ENCODE measurements at regions not wholly inside any gene's neighbourhood (a gene's known extent, or its start where the extent isn't known, plus 50 kb on each side); places are given as distances from the start of the nearest gene placed in this dataset.
"Not testable (repeated sequence)": the region's sequence is repeated elsewhere in the genome, so short reads cannot be mapped to it uniquely, and the experiment has no call there.

DNA sequence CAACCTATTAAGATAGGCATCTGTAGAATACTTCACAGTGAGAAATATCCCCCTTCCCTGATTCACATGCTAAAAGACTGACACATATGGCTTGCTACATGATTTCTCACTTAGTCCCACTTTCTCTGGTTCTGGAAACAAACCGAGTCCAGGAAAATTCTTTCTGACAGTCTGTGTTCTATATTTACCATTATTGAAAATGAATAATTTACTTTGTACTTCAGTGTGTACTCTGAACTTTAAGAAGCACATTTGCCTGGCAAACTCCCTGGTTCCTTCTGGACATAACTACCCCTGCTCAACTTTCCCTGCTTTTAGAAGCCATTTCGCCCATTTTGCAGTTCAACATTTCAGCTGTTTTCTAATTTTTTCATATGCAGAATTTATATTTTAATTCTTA, 53.6 kb downstream of the APCS start:
- TF ChIP-seq, protein P1, sequence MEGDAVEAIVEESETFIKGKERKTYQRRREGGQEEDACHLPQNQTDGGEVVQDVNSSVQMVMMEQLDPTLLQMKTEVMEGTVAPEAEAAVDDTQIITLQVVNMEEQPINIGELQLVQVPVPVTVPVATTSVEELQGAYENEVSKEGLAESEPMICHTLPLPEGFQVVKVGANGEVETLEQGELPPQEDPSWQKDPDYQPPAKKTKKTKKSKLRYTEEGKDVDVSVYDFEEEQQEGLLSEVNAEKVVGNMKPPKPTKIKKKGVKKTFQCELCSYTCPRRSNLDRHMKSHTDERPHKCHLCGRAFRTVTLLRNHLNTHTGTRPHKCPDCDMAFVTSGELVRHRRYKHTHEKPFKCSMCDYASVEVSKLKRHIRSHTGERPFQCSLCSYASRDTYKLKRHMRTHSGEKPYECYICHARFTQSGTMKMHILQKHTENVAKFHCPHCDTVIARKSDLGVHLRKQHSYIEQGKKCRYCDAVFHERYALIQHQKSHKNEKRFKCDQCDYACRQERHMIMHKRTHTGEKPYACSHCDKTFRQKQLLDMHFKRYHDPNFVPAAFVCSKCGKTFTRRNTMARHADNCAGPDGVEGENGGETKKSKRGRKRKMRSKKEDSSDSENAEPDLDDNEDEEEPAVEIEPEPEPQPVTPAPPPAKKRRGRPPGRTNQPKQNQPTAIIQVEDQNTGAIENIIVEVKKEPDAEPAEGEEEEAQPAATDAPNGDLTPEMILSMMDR (IDR thresholded peaks at IDR 0.05; ENCODE audit: low read depth, low read length), result no peak
- no peak for DNase-seq (ENCODE audit: low read depth, low spot score)
- H3K4me3 ChIP-seq (ENCODE audit: low read depth, low read length), result no peak overlapping the region
- in situ Hi-C loops (cut with HindIII; ENCODE audit: low sequenced_read_pairs), result no loop called here

DNA sequence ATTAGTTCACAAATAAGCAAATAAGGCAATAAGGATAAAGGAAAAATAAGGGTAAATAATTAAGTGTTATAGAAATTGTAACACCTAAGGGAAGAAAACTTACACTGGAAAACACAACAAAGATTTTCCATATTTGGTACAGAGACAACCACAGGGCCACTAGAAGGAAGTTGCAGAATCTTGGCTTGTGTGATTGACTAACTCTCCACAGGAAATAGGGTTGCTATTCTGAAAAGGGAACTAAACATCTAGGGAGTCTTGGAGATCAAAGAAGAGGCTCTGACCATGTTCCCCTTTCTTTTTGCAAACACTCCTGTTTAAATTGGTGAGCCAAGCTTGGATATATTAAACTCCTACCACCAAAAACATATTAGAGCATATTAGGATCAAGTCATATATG, 59.1 kb downstream of the APCS start:
- H3K4me3 ChIP-seq (ENCODE audit: low read depth, low read length), result no peak overlapping the region
- in situ Hi-C loops (cut with HindIII; ENCODE audit: low sequenced_read_pairs), result no loop called here
- TF ChIP-seq, protein P1 (IDR thresholded peaks at IDR 0.05; ENCODE audit: low read depth, low read length), result no peak
- no peak for DNase-seq (ENCODE audit: low read depth, low spot score)

DNA sequence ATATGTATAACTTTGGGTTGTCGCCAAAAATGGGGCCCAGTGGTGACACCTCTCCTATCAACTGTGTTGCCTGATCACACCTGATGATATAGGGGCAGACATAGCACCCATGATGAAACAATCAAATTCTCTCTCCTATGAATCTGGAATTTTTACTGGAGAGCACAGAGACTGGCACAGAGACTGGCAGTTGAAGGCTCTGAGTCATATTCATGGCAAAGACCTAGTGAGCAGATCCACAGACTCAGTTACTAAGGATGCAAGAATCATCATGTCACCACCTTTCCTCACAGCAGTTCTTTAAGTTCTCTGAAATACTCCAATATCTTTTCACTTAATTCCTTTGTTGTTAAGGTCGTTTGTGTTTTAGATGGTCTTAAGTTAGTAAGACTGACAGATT, 60.0 kb downstream of the APCS start:
- in situ Hi-C loops (cut with HindIII; ENCODE audit: low sequenced_read_pairs), result no loop called here
- H3K4me3 ChIP-seq (ENCODE audit: low read depth, low read length), result no peak overlapping the region
- TF ChIP-seq, protein P1 (IDR thresholded peaks at IDR 0.05; ENCODE audit: low read depth, low read length), result no peak
- DNase-seq (ENCODE audit: low read depth, low spot score), result no peak

DNA sequence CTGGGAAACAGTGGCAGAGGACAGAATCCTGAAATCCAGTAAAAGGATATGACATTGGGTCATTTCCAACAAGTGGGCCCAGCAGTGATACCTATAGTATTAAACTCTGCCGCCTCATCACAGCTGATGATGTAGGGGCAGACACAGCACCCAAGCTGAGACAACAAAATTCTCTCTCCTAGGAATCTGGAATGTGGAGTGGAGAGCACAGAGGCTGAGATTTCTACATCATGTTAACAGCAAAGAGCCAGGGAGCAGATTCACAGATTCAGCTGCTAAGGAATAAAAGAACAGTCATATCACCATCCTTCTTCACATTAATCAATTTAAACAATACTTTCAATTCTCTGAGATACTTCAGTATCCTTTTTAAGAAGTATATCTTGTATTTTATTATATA, 61.9 kb downstream of the CRP start:
- no peak overlapping the region for H3K4me3 ChIP-seq (ENCODE audit: low read depth, low read length)
- TF ChIP-seq, protein P1 (IDR thresholded peaks at IDR 0.05; ENCODE audit: low read depth, low read length), result no peak
- DNase-seq (ENCODE audit: low read depth, low spot score), result peak; percentile 3
- in situ Hi-C loops (cut with HindIII; ENCODE audit: low sequenced_read_pairs), result no loop called here

DNA sequence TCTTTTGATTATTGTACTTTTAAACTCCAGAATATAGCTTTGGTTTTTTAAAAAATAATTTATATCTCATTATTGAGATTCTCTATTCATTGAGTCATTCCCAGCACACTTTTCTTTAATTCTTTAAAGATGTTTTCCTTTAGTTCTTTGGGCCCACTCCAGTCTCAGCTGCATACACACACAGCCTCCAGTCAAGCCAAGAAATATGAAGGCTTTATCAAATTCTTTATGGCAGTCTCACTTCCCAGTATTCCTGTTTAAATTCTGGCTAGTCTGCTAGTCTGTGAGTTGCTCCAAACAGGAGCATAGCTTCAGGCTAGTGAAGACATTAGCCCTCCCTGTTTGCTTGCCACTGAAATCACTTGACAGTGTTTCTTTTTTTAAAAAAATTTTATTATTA, 61.2 kb downstream of the CRP start:
- peak; percentile 47 for DNase-seq (ENCODE audit: low read depth, low spot score)
- in situ Hi-C loops (cut with HindIII; ENCODE audit: low sequenced_read_pairs), result no loop called here
- TF ChIP-seq, protein P1 (IDR thresholded peaks at IDR 0.05; ENCODE audit: low read depth, low read length), result no peak
- no peak overlapping the region for H3K4me3 ChIP-seq (ENCODE audit: low read depth, low read length)

DNA sequence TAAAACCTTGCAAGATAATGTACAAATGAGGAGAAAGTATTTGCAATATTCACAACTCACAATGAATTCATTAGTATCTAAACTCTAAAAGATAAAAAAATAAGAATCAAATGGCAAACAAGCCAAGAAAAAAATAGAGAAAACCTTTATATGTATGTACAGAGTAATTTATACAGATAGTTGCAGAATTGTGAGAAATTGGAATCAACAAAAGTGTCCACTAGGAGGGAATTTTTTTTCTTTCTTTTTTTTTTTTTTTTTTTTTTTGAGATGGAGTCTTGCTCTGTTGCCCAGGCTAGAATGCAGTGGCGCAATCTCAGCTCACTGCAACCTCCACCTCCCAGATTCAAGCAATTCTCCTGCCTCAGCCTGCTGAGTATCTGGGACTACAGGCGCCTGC, 56.9 kb downstream of the CRP start:
- in situ Hi-C loops (cut with HindIII; ENCODE audit: low sequenced_read_pairs), result not testable (repeated sequence)

More for the DNA sequence above, 56.9 kb downstream of the CRP start:
- H3K4me3 ChIP-seq (ENCODE audit: low read depth, low read length); DNase-seq (ENCODE audit: low read depth, low spot score): not testable (repeated sequence)

Measured in astrocyte of the spinal cord (primary cell).